K562 (cell line): ENCODE measurements at regions not wholly inside any gene's neighbourhood (a gene's known extent, or its start where the extent isn't known, plus 50 kb on each side); places are given as distances from the start of the nearest gene placed in this dataset.

ENCODE experiments used
- ATAC-seq: fragments of 200-7000 bp; cut with Tn5 transposase; 3 replicates; pipeline ENCODE4 v1.9.1; 2020; ENCODE audit warnings: moderate library complexity
- BruUV-seq: library from RNA; stranded (reverse); fragments of 400-500 nt; replicated peaks from 2 replicates; lab custom pipeline; 2021; lab: Mats Ljungman, UMichigan
- CTCF ChIA-PET: fragments of 300-600 bp; formaldehyde crosslinking; extraction: SDS; loops from one replicate; lab custom pipeline; 2021; ENCODE audit warnings: low intra/inter-chr PET ratio; lab: Yijun Ruan, JAX
- POLR2A ChIA-PET: fragments of 300-600, 350-650 bp; sonication (Branson Sonifier 250); formaldehyde crosslinking; extraction: SDS; loops from one replicate; lab custom pipeline; 2021; ENCODE audit warnings: antibody characterized with exemption, inconsistent platforms; lab: Yijun Ruan, JAX
- DNase-seq, 4 experiments: peaks; one replicate each; pipeline versions ENCODE4 v3.0.0 to v3.0.0-alpha.2; 2011 to 2018; ENCODE audit warnings: low spot score in 3 of 4, mixed read lengths in 3 of 4; ENCODE audit errors: extremely low read depth in 1 of 4
- FAIRE-seq: peaks from 2 replicates; lab custom pipeline; 2011; peaks lifted over from hg19 to GRCh38; lab: Jason Lieb, UNC
- H2AFZ ChIP-seq: 2 replicates; pipeline ENCODE4 v1.6.0; 2011; ENCODE audit warnings: low read depth, low read length, control low read depth, inconsistent platforms
- H3K27ac ChIP-seq: fragments of 200-600 bp; 3 replicates; pipeline ENCODE4 v1.8.0; 2011; ENCODE audit warnings: low read depth, mild to moderate bottlenecking, control low read depth, inconsistent platforms, low read length, moderate library complexity, mixed read lengths; ENCODE audit errors: extremely low read depth
- H3K27me3 ChIP-seq, 2 experiments: fragments of 300-600 bp in 1 of 2; 2 replicates in 1 of 2; 3 replicates in 1 of 2; pipeline versions ENCODE4 v1.6.0 to v1.8.0; 2011; ENCODE audit warnings: inconsistent platforms in 2 of 2, low read length in 2 of 2, mild to moderate bottlenecking in 1 of 2, mixed read lengths in 1 of 2, moderate library complexity in 1 of 2; ENCODE audit not compliant: control insufficient read depth in 2 of 2, insufficient read depth in 2 of 2
- H3K36me3 ChIP-seq: fragments of 300-600 bp; 3 replicates; pipeline ENCODE4 v1.8.0; 2011; ENCODE audit warnings: mild to moderate bottlenecking, low read length, inconsistent platforms; ENCODE audit not compliant: control insufficient read depth, insufficient read depth
- H3K4me1 ChIP-seq, 2 experiments: fragments of 200-600 bp in 1 of 2; replicated peaks in 1 of 2; 2 replicates in 1 of 2; 3 replicates in 1 of 2; pipeline versions ENCODE4 v1.5.1 to v1.8.0; 2011; ENCODE audit warnings: inconsistent platforms in 2 of 2, low read length in 2 of 2, mild to moderate bottlenecking in 1 of 2, mixed read lengths in 1 of 2, moderate library complexity in 1 of 2; ENCODE audit not compliant: control insufficient read depth in 2 of 2, insufficient read depth in 2 of 2
- H3K4me2 ChIP-seq: 2 replicates; pipeline ENCODE4 v1.6.1; 2011; ENCODE audit warnings: low read length, control low read depth, inconsistent platforms, mixed read lengths; ENCODE audit not compliant: insufficient read depth
- H3K4me3 ChIP-seq: fragments of 200-600 bp; sonication (generic), shearing (Covaris generic); 2 replicates; pipeline ENCODE4 v1.5.1; 2016; ENCODE audit warnings: control low read depth, inconsistent platforms
- H3K79me2 ChIP-seq: fragments of 200-600 bp; 3 replicates; pipeline ENCODE4 v1.8.0; 2011; ENCODE audit warnings: low read length, inconsistent platforms; ENCODE audit not compliant: control insufficient read depth, insufficient read depth
- H3K9ac ChIP-seq, 2 experiments: 2 replicates each; pipeline versions ENCODE4 v1.6.0 to v1.6.1; 2011; ENCODE audit warnings: low read depth in 2 of 2, low read length in 2 of 2, control low read depth in 1 of 2, inconsistent platforms in 1 of 2, mild to moderate bottlenecking in 1 of 2, mixed read lengths in 1 of 2; ENCODE audit not compliant: insufficient read depth in 1 of 2
- H3K9me1 ChIP-seq: one replicate; pipeline ENCODE4 v1.6.0; 2011; ENCODE audit warnings: inconsistent platforms, mild to moderate bottlenecking, low read length, moderate library complexity; ENCODE audit not compliant: control insufficient read depth, insufficient read depth
- H3K9me3 ChIP-seq: replicated peaks from 2 replicates; pipeline ENCODE4 v1.5.1; 2011; ENCODE audit warnings: low read depth, low read length, inconsistent platforms; ENCODE audit not compliant: control insufficient read depth, insufficient read depth
- H4K20me1 ChIP-seq: replicated peaks from 2 replicates; pipeline ENCODE4 v1.6.1; 2011; ENCODE audit warnings: low read length, inconsistent platforms, mixed read lengths; ENCODE audit not compliant: control insufficient read depth, insufficient read depth
- ARID4B ChIP-seq: sonication (generic); formaldehyde crosslinking; IDR thresholded peaks from 2 replicates; pipeline ENCODE4 v1.8.0; 2022; ENCODE audit warnings: mild to moderate bottlenecking, missing genetic modification reagents
- CTBP1 ChIP-seq: fragments of 450-650 bp; IDR thresholded peaks from 2 replicates; pipeline ENCODE4 v1.6.1; 2016; ENCODE audit warnings: borderline replicate concordance
- HDAC3 ChIP-seq: fragments of 450-650 bp; IDR thresholded peaks from 2 replicates; pipeline ENCODE4 v1.6.1; 2018; ENCODE audit warnings: borderline replicate concordance, mild to moderate bottlenecking, moderate library complexity; ENCODE audit not compliant: partially characterized antibody
- HNRNPH1 ChIP-seq: fragments of 200-400 bp; formaldehyde crosslinking; optimal IDR thresholded peaks from 2 replicates; pipeline ENCODE3; 2017; ENCODE audit warnings: low read depth, mild to moderate bottlenecking, low read length, moderate library complexity
- NR1H2 ChIP-seq: sonication (generic); formaldehyde crosslinking; IDR thresholded peaks from 2 replicates; pipeline ENCODE4 v1.4.0; 2020; ENCODE audit warnings: mild to moderate bottlenecking, missing genetic modification reagents
- ZNF277 ChIP-seq: fragments of 250-450 bp; sonication (Bioruptor Pico); IDR thresholded peaks from 2 replicates; pipeline ENCODE4 v1.8.0; 2022; ENCODE audit warnings: inconsistent platforms, mild to moderate bottlenecking, moderate library complexity, borderline replicate concordance
- ZNF311 ChIP-seq: fragments of 250-450 bp; sonication (Bioruptor Pico); IDR thresholded peaks from 2 replicates; pipeline ENCODE4 v1.4.0; 2020; ENCODE audit warnings: mild to moderate bottlenecking, moderate library complexity
- WGBS: fragments of 100-300 bp; shearing (Covaris generic); methylation state at CpG from one replicate; pipeline ENCODE4 v1.1.6; 2016; ENCODE audit warnings: low coverage, mixed read lengths; ENCODE audit not compliant: insufficient coverage; ENCODE audit errors: missing lambda C conversion rate; 5-methylcytosine and 5-hydroxymethylcytosine counted together
- in situ Hi-C: fragments of 300-500 bp; cut with MboI; formaldehyde crosslinking; loops from 4 replicates; pipeline ENCODE4 v1.15.0; 2018; ENCODE audit warnings: inconsistent platforms, mixed read lengths
- intact Hi-C: fragments of 100-400 bp; cut with micrococcal nuclease; formaldehyde crosslinking; loops from 2 replicates; pipeline ENCODE4 v1.14.2; 2022

GRCh38 chr9:91163444-91163772, 198.3 kb downstream of the AUH start:
- Histone ChIP-seq H3K4me1 (peaks cover 33 to 38% of the 10 kb centered on the region in 2 experiments), H3K4me2 (no peak overlapping the region), H3K36me3 (no peaks in the 10 kb centered on the region), H3K27me3 (no peaks in the 10 kb centered on the region), H3K9me3 (no peaks in the 10 kb centered on the region; the same call in 1 of the 2 replicates), H3K9ac (no peak overlapping the region), H4K20me1 (no peaks in the 10 kb centered on the region), H3K79me2 (no peaks in the 10 kb centered on the region), H3K4me3 (no peak overlapping the region), H3K27ac (no peak overlapping the region), H2AFZ (peak overlapping the region; percentile 90; the same call in 1 of the 2 replicates), H3K9me1 (no peaks in the 10 kb centered on the region)
- no TSS peak for BruUV-seq
- WGBS, result 88% methylated on average over 6 of the region's 8 CpGs
- ATAC-seq (no peak), DNase-seq (no peak), FAIRE-seq (no peak)
- intact Hi-C loops (loop anchor here (10.0 kb wide), 1 partner anchor 261 kb away; the partner anchor contains the start of gene NFIL3), in situ Hi-C loops (no loop called here)
- CTCF ChIA-PET, result no interaction called here
- no peak for TF ChIP-seq CTBP1
- no peak for TF ChIP-seq HDAC3
- TF ChIP-seq HNRNPH1, result no peak
- no peak for TF ChIP-seq NR1H2 (CRISPR knock-in tag)
- TF ChIP-seq ZNF311 (CRISPR knock-in tag), result no peak
- TF ChIP-seq ZNF277 (CRISPR knock-in tag), result no peak
- 0 out of 2 replicates have a peak, but pooled peaks have one; percentile 17 for TF ChIP-seq ARID4B
- POLR2A ChIA-PET, result no interaction called here
